GM12878 (cell line): ENCODE measurements at regions not wholly inside any gene's neighbourhood (a gene's known extent, or its start where the extent isn't known, plus 50 kb on each side); places are given as distances from the start of the nearest gene placed in this dataset.

Experiments used
- CEBPB ChIP-seq, 2 experiments: fragments of 150-350 bp in 1 of 2; IDR thresholded peaks; 2 replicates each; pipeline ENCODE4 v1.6.1; 2012 to 2014; ENCODE audit warnings: low read depth in 2 of 2, low read length in 2 of 2, borderline replicate concordance in 1 of 2, inconsistent platforms in 1 of 2
- CHD2 ChIP-seq: IDR thresholded peaks from 2 replicates; pipeline ENCODE4 v1.6.1; 2011; ENCODE audit warnings: low read depth, low read length, improper control_type of control experiment, borderline replicate concordance
- FOXM1 ChIP-seq: IDR thresholded peaks from 2 replicates; pipeline ENCODE4 v1.6.1; 2012; ENCODE audit warnings: low read depth, mild to moderate bottlenecking, inconsistent platforms, low read length, moderate library complexity
- MEF2A ChIP-seq: IDR thresholded peaks from 2 replicates; pipeline ENCODE4 v1.6.1; 2011; ENCODE audit warnings: low read depth, mild to moderate bottlenecking, low read length, moderate library complexity; ENCODE audit not compliant: insufficient read depth
- MTA2 ChIP-seq: fragments of 450-650 bp; IDR thresholded peaks from 2 replicates; pipeline ENCODE4 v1.6.1; 2016; ENCODE audit warnings: low read depth, mild to moderate bottlenecking, moderate library complexity
- POLR2A ChIP-seq: IDR thresholded peaks from 2 replicates; pipeline ENCODE4 v1.6.1; 2011; ENCODE audit warnings: low read depth, mild to moderate bottlenecking, low read length
- POLR2AphosphoS5 ChIP-seq: IDR thresholded peaks from 2 replicates; pipeline ENCODE4 v1.6.1; 2011; ENCODE audit warnings: mild to moderate bottlenecking, low read length, inconsistent platforms
- SUPT20H ChIP-seq: IDR thresholded peaks from 2 replicates; pipeline ENCODE4 v1.6.1; 2011; ENCODE audit warnings: low read depth, mild to moderate bottlenecking, low read length, moderate library complexity, borderline replicate concordance; ENCODE audit not compliant: control insufficient read depth
- TARDBP ChIP-seq: IDR thresholded peaks from 2 replicates; pipeline ENCODE4 v1.6.1; 2016; ENCODE audit warnings: borderline replicate concordance
- TF ChIP-seq, protein P1 (sequence below), 3 experiments: IDR thresholded peaks in 2 of 3; conservative IDR thresholded peaks in 1 of 3; 2 replicates each; pipeline ENCODE4 v1.5.1; 2011; ENCODE audit warnings: low read depth in 3 of 3, low read length in 3 of 3, mild to moderate bottlenecking in 3 of 3, control low read depth in 2 of 3, moderate library complexity in 2 of 3, inconsistent platforms in 1 of 3, mixed read lengths in 1 of 3; ENCODE audit not compliant: control insufficient read depth in 2 of 3, insufficient read depth in 1 of 3; ENCODE audit errors: extremely low read depth in 1 of 3

DNA sequence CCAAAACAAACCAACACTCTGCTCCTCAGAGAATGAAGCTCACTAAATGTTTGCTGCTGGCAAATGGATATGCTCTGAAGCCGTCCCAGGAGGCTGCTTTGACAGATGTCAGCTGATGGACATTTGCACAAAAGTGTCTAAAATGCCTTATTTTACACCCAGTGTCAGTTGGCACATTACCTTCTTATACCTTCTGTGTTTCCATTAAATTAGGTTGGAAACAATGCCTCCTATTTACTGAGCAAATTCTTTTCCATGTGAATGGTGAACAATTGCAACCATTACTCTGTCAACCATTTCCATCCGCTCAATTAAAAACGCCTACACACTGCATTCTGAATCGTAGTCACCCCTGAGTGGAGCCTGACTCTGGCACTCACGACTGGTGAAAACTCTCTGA, 1679.9 kb upstream of the FLRT2 start:
- no peak for TF ChIP-seq SUPT20H
- TF ChIP-seq CHD2 = no peak
- TF ChIP-seq TARDBP = no peak
- TF ChIP-seq MTA2 = no peak
- TF ChIP-seq, protein P1, sequence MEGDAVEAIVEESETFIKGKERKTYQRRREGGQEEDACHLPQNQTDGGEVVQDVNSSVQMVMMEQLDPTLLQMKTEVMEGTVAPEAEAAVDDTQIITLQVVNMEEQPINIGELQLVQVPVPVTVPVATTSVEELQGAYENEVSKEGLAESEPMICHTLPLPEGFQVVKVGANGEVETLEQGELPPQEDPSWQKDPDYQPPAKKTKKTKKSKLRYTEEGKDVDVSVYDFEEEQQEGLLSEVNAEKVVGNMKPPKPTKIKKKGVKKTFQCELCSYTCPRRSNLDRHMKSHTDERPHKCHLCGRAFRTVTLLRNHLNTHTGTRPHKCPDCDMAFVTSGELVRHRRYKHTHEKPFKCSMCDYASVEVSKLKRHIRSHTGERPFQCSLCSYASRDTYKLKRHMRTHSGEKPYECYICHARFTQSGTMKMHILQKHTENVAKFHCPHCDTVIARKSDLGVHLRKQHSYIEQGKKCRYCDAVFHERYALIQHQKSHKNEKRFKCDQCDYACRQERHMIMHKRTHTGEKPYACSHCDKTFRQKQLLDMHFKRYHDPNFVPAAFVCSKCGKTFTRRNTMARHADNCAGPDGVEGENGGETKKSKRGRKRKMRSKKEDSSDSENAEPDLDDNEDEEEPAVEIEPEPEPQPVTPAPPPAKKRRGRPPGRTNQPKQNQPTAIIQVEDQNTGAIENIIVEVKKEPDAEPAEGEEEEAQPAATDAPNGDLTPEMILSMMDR (IDR thresholded peaks at IDR 0.05 in 2 of 3, conservative IDR thresholded peaks at IDR 0.05 in 1 of 3; ENCODE audit: control insufficient read depth in 2 of 3, extremely low read depth in 1 of 3, insufficient read depth in 1 of 3, low read depth in 3 of 3, low read length in 3 of 3) = no peak
- no peak for TF ChIP-seq CEBPB (IDR thresholded peaks at IDR 0.05; ENCODE audit: borderline replicate concordance in 1 of 2, low read depth in 2 of 2, low read length in 2 of 2)
- TF ChIP-seq POLR2A = no peak
- no peak for TF ChIP-seq FOXM1
- TF ChIP-seq POLR2AphosphoS5 = no peak
- no peak for TF ChIP-seq MEF2A
